ENCODE measurements at regions not wholly inside any gene's neighbourhood (a gene's known extent, or its start where the extent isn't known, plus 50 kb on each side); places are given as distances from the start of the nearest gene placed in this dataset.
"Not testable (repeated sequence)": the region's sequence is repeated elsewhere in the genome, so short reads cannot be mapped to it uniquely, and the experiment has no call there.

DNA sequence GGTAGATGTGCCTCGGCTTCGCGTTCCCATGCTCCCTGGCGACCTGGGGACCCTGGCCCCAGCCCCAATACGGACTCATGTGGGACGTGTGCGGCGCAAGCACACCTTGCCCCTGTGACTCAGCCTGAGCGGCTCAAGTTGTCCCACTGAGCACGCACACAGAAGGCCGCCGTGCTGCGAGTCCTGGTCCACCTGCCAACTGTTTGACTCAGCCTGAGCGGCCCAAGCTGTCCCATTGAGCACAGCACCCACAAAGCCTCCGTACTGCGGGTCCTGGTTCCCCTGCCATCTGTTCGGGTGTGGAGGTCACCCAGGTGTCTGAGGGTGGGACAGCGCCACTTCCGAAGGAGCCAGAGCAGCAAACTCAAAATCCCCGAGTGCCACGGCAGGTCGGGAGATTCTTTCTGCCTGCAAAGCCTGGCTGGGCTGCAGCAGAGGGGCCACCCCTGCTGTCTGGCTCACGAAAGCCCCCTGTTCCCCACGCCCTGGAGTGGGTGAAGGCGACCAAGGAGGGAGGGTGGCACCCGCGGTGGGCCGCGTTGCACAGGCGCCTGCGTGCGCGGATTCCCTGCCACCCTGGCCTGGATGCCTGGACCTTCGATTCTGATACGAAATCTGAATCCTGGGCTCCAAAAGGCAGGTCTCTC is 362.6 kb upstream of the DEFB115 start:
- DNase-seq (ENCODE audit: low spot score in 2 of 2); FAIRE-seq: not testable (repeated sequence)

DNA sequence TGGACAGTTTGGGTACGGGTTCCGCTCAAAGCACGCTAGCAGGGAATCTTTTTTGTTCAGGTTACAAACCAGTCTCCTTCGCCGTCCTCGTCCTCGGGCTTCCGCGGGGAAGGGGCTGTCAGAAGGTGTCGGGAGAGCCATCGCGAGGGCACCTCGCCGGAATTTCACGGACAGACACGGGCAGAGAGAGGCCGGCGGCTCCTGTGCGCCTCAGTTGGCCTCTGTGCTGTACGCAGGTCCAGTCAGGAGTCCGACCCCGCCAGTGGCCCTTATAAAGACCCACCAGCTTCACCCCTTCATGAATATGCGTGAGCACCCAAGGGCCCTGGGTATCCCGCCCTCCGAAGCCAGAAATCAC is 362.1 kb upstream of the DEFB115 start:
- not testable (repeated sequence) for DNase-seq (ENCODE audit: low spot score in 2 of 2); FAIRE-seq

DNA sequence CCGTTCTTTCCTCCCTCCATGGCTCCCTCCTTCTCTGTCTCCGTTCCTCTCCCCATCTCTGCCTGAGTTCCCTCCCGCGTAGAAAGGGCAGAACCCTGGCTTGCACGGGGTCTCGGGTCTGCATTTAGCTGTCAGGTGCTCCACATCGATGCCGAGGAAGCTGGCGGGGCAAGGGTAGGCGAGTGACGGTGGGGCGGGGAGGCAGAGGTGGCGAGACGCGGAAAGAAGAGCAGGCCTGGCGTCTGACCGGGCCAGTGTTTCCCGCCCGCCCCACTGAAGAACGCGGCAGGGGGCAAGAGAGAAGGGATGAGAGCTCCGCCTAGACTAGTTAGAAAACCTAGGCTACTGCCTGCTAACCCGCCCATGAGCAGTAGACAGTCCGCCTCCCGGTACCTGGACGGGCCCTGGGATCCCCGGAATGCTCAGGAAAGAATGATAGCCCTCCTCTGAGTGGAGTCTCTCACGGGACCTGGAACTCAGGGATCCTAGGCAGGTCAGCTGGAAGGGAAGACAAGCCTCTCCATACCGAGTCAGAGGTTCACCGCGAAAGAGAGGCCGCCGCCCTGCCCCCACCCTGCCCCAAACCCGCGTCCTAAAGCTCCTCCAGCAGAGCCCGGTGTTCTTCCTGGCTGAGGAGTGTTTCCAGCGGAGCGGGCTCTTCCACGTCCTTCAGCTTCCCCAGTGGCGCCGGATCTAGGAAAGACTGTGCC is 357.9 kb upstream of the DEFB115 start:
- not testable (repeated sequence) for FAIRE-seq; DNase-seq (ENCODE audit: low spot score in 2 of 2)

DNA sequence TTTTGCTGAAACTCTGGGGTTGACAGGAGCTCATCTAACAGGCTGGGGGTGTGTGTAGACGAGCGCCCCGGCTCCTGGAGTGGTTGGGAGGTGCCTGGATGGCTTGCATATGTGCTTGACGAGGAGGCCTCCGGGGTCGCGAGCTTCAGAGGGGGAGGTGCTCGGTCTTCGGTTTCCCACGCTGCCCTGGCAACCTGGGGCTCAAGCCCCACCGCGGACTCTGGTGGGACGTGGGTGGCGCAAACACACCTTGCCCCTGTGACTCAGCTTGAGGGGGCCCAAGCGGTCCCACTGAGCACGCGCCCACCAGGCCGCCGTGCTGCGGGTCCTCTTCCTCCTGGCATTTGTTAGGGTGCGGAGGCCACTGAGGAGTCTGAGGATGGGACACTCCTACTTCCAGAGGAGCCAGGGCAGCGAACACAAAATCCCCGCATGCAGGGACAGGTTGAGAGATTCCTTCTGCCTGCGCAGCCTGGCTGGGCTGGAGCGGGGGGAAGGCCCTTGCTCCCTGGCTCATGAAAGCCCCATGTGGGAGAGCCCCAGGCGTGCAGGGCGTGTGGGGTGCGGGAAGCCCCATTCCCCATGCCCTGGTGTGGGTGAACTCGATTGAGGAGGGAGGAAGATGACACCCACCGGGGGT is 357.3 kb upstream of the DEFB115 start:
- not testable (repeated sequence) for DNase-seq (ENCODE audit: low spot score in 2 of 2); FAIRE-seq

DNA sequence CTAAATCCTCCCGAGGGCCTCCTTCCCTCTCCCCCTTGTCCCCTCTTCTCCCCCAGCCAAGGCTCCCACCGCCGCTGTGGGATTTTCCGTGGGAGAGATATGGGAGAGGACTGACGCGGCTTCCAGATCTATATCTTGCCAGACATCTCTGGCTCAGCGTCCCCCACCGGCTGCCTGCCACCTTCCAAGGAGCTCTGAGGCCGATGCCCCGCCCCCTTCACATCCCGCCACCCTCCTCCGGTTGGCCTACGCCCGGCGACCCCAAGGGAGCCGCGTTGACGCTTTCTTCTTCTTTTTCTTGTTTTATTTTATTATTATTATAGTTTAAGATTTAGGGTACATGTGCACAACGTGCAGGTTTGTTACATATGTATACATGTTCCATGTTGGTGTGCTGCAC is 352.2 kb upstream of the DEFB115 start:
- FAIRE-seq; DNase-seq (ENCODE audit: low spot score in 2 of 2): not testable (repeated sequence)

DNA sequence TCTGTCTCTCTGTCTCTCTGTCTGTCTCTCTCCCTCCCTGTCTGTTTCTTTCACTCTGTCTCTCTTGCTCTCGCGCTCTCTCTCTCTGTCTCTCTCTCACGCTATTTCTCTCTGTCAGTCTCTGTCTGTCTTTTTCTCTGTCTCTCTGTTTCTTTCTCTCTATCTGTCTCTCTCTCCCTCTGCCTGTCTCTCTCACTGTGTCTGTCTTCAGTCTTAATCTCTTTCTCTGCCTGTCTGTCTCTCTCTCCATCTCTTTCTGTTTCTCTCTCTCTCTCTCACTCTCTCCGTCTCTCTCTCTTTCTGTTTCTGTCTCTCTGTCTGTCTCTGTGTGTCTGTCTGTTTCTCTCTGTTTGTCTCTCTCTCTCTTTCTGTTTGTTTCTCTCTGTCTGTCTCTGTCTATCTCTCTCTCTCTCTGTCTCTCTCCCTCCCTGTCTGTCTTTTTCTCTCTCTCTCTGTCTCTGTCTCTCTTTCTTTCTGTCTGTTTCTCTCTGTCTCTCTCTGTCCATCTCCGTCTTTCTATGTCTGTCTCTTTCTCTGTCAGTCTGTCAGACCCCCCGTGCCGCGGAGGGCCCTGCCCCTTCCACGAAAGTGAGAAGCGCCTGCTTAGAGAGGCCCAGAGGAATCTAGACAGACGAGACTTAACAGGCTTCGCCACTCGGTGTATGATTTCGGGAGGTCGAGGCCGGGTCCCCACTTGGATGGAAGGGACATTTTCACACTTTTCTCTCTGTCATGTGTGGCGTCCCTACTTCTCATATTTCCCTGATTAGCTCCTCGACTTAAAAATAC is 346.3 kb upstream of the DEFB115 start:
- DNase-seq (ENCODE audit: low spot score in 2 of 2) (no peak), FAIRE-seq (no peak)

DNA sequence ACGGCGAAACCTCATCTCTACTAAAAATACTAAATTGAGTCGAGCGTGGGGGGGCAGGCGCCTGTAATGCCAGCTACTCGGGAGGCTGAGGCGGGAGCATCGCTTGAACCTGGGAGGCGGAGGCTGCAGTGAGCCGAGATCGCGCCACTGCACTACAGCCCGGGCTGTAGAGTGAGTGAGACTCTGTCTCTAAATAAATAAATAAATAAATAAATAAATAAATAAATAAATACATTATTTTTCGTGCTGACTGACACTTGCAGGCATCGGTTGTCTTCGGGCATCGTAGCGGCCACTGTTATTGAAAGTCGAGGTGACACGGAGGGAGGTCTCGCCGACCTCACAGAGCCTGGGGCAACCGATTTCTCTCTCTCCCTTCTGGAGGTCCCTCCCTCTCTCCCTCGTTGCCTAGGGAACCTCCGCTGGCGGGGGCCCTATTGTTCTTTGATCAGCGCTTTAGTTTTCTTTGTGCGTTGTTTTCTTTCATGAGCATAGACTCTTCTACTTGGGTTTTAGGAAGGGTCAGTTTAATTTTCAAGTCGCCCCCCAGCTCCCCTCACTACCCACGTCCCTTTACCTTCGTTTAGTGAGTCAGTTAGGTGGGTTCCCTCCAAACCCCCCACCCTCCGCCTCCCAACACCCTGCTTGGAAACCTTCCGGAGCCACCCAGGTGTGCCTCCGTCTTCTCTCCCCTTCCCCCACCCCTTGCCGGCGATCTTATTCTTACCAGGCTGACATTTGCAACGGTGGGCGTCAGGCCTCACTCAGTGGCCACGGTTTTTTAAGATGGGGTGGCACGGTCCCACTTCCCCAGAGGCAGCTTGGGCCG is 345.4 kb upstream of the DEFB115 start:
- FAIRE-seq; DNase-seq (ENCODE audit: low spot score in 2 of 2): not testable (repeated sequence)

DNA sequence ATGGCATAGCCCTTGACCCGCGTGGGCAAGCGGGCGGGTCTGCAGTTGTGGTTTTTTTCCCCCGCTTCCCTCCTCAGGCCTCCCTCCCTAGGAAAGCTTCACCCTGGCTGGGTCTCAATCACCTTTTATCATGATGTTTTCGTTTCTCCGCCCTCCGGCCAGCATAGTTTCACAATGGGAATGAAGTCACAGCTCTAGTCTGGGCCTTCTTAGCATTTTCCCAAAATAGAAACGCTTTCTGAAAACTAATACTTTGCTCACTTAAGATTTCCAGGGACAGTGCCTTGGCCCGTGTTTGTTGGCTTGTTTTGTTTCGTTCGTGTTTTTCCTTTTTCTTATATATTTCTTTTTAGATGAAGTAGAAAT is 344.8 kb upstream of the DEFB115 start:
- DNase-seq (ENCODE audit: low spot score in 2 of 2); FAIRE-seq: not testable (repeated sequence)

DNA sequence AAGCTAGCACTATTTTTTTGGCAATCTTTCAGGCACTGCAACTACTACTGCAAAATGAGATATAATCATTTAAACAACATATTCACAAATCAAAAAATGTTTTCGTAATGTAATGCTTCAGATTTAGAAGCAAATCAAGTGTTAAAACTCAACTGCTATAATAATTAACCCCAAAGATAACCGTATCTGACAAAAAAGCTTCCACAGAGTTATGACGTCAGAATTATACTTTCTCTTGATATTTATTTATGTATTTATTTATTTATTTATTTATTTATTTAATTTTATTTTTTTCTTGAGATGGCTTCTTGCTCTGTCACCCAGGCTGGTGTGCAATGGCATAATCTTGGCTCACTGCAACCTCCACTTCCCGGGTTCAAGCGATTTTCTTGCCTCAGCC is 341.1 kb upstream of the DEFB115 start:
- not testable (repeated sequence) for DNase-seq (ENCODE audit: low spot score in 2 of 2); FAIRE-seq

DNA sequence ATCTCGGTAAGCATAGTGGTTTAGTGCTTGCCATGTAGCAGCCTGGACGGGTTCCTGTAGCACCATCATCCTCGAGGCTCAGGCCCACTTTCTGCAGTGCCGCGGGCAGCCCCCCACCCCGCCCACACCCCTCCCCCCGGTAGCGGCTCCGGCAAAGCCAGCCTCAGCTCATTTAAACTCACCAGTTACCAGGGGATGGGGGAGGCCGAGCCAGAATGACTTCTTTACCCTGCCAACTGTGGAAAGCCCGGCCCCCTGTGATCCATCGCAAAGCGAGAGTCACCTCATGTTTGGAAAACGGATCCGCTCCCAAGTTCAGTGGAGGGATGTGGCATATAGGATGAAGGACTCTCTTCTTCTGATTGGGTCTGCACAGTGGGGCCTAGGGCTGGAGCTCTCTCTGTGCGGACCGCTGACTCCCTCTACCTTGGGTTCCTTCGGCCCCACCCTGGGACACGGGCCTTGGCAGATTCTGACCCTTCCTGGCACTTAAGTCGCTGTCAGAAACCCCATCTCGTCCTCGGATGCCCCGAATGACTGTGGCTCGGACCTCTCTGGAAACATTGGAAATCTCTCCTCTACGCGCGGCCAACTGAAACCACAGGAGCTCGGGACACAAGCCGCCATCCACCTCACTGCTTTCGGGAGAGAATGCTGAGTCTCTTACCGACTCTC is 337.8 kb upstream of the DEFB115 start:
- no peak for FAIRE-seq
- no peak for DNase-seq (ENCODE audit: low spot score in 2 of 2)

DNA sequence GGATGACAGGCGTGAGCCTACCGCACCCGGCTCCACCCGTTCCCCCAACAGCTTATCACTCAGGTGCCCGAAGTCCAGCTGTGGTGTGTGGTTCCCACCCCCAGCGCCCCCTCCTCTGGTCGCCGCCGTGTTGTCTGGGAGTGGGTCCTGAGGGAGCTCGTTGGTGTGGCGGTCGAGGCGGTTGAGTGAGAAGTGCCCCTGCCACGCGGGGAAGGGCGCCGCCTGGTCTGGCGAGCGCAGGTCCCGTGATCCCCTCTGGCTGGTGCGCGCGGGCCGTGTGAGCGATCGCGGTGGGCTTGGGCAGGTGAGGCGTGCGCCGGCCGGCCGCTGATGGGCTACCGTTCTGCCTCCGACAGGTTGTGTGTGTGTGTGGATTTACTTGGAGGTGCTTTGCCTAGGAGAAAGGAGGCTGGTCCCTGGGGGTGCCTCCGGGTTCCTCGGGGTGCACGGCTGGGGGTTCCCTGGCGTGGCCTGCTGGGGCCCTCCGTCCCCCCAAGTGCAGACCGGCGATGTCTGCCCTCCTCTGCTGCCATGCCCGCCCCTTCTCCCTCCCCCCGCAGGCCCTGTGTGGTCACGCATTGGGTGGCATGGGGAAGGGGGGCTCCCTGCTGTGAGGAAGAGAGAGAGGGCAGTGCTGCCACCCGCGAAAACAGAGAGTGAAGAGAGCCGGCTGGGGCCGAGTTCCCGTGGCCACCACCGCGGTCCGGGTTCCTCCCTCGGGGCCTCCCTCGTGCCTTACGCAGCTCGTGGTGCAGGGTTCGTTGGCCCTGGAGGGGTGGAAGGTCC is 336.0 kb upstream of the DEFB115 start:
- DNase-seq (ENCODE audit: low spot score in 2 of 2) (no peak), FAIRE-seq (no peak)

DNA sequence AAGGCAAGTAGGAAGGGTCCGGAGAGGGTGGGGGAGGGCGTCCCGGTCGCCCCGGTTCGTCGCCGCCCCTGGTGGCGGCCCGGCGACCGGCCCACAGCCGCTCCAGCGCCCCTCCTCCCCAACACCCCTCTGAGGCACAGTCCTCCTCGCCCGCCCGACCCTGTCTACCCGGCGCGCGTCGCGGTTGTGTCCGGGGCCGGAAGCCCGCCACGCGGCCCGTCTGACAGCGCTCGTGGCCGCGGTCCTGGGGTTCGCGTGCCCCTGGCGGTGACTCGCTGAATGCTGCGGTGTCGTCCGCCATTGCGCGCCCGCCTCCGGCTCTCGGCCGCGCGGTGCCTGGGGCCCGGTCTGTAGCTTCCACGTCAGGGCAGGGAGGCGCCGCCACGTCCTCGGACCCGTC is 335.3 kb upstream of the DEFB115 start:
- FAIRE-seq (no peak), DNase-seq (ENCODE audit: low spot score in 2 of 2) (no peak)

DNA sequence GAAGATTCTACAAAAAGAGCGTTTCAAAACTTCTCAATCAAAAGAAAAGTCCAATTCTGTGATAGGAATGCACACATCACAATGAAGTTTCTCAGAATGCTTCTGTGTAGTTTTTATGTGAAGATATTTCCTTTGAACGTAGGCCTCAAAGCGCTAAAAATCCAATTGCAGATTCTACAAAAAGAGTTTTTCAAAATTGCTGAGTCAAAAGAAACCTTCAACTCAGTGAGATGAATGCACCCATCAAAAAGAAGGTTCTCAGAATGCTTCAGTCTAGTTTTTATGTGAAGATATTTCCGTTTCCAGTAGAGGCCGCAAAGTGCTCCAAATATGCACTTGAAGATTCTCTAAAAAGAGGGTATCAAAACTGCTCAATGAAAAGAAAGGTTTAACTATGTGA is 319.7 kb upstream of the DEFB115 start:
- FAIRE-seq (no peak), DNase-seq (ENCODE audit: low spot score in 2 of 2) (no peak)

DNA sequence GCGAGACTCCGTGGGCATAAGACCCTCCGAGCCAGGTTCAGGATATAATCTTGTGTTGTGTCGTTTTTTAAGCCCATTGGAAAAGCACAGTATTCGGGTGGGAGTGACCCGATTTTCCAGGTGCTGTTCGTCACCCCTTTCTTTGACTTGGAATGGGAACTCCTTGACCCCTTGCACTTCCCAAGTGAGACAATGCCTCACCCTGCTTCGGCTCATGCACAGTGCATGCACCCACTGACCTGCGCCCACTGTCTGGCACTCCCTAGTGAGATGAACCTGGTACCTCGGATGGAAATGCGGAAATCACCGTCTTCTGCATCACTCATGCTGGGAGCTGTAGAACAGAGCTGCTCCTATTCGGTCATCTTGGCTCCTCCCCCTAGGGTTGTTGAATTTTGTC is 307.7 kb upstream of the DEFB115 start:
- no peak for FAIRE-seq

DNA sequence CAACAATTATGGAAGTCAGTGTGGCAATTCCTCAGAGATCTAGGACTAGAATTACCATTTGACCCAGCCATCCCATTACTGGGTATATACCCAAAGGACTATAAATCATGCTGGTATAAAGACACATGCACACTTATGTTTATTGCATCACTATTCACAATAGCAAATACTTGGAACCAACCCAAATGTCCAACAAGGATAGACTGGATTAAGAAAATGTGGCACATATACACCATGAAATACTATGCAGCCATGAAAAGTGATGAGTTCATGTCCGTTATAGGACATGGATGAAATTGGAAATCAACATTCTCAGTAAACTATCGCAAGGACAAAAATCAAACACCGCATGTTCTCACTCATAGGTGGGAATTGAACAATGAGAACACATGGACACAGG is 306.4 kb upstream of the DEFB115 start:
- not testable (repeated sequence) for DNase-seq (ENCODE audit: low spot score in 2 of 2); FAIRE-seq

More for the DNA sequence above, 307.7 kb upstream of the DEFB115 start:
- no peak for DNase-seq (ENCODE audit: low spot score in 2 of 2)

DNA sequence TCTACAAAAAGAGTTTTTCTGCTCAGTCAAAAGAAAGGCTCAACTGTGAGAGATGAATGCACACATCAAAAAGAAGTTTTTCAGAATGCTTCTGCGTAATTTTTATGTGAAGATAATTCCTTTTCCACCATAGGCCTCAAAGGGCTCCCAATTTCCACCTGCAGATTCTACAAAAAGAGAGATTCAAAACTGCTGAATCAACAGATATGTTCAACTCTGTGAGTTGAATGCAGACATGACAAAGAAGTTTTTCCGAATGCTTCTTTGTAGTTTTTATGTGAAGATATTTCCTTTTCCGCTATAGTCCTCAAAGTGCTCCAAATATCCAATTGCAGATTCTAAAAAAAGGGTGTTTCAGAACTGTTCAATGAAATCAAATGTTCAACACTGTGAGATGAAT is 300.8 kb upstream of the DEFB115 start:
- not testable (repeated sequence) for FAIRE-seq

DNA sequence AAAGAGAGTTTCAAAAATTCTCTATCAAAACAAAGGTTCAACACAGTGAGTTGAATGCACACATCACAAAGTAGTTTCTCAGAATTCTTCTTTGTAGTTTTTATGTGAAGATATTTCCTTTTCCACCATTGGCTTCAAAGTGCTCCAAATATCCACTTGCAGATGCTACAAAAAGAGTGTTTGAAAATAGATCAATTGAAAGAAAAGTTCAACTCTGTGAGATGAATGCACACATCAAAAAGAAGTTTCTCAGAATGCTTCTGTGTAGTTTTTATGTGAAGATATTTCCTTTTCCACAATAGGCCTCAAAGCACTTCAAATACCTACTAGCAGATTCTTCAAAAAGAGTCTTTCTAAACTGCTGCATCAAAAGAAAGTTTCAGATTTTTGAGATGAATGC is 298.3 kb upstream of the DEFB115 start:
- DNase-seq (ENCODE audit: low spot score in 2 of 2); FAIRE-seq: not testable (repeated sequence)

More for the DNA sequence above, 300.8 kb upstream of the DEFB115 start:
- DNase-seq (ENCODE audit: low spot score in 2 of 2), result not testable (repeated sequence)

DNA sequence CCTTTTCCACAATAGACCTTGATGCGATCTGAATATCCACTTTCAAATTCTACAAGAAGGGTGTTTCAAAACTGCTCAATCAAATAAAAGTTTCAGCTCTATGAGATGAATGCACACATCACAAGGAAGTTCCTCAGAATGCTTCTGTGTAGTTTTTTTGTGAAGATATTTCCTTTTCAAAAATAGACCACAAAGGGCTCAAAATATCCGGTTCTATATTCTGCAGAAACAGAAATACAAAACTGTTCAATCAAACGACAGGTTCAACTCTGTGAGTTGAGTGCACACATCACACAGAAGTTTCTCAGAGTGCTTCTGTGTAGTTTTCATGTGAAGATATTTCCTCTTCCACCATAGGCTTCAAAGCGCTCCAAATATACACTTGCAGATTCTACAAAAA is 293.9 kb upstream of the DEFB115 start:
- FAIRE-seq, result no peak
- DNase-seq (ENCODE audit: low spot score in 2 of 2), result no peak

DNA sequence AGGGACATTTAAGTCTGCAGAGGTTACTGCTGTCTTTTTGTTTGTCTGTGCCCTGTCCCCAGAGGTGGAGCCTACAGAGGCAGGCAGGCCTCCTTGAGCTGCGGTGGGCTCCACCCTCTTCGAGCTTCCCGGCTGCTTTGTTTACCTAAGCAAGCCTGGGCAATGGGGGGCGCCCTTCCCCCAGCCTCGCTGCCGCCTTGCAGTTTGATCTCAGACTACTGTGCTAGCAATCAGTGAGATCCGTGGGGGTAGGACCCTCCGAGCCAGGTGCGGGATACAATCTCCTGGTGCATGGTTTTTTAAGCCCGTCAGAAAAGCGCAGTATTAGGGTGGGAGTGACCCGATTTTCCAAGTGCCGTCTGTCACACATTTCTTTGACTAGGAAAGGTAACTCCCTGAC is 281.6 kb upstream of the DEFB115 start:
- not testable (repeated sequence) for DNase-seq (ENCODE audit: low spot score in 2 of 2); FAIRE-seq

All from frontal cortex (tissue), 3 donors.